ENCODE measurements at regions not wholly inside any gene's neighbourhood (a gene's known extent, or its start where the extent isn't known, plus 50 kb on each side); places are given as distances from the start of the nearest gene placed in this dataset.

- no peak overlapping the region for H3K27ac Mint-ChIP-seq
- H3K4me3 ChIP-seq (ENCODE audit: low read length) = no peak overlapping the region
- H3K36me3 Mint-ChIP-seq = no peaks in the 10 kb centered on the region
- H3K9me3 ChIP-seq (ENCODE audit: control insufficient read depth in 2 of 3, low read length in 3 of 3) = no peaks in the 10 kb centered on the region
- ChIA-PET CTCF (no interaction called here), POLR2A (no interaction called here)
- no peaks in the 10 kb centered on the region for H3K36me3 ChIP-seq (ENCODE audit: control insufficient read depth in 2 of 3, insufficient read depth in 3 of 3, low read length in 3 of 3)
- no peaks in the 10 kb centered on the region for H3K4me1 ChIP-seq (ENCODE audit: control insufficient read depth in 2 of 2, insufficient read depth in 2 of 2, low read length in 2 of 2)
- no peaks in the 10 kb centered on the region for H3K27me3 ChIP-seq (ENCODE audit: control insufficient read depth in 2 of 2, insufficient read depth in 2 of 2, low read length in 2 of 2)
- H3K27ac ChIP-seq (ENCODE audit: low read depth, low read length) = no peak overlapping the region
- intact Hi-C loops (cut with micrococcal nuclease) = no loop called here
- H3K27me3 Mint-ChIP-seq = peaks cover 0 to 13% (median 8%) of the 10 kb centered on the region in 5 donors
- ATAC-seq = no peak
- no peak overlapping the region for H3K4me3 Mint-ChIP-seq
- peaks cover 0 to 3% (median 0%) of the 10 kb centered on the region in 11 donors for H3K9me3 Mint-ChIP-seq
- DNase-seq = no peak
- no peaks in the 10 kb centered on the region for H3K4me1 Mint-ChIP-seq
Measured at GRCh38 chr9:2934241-2934650, 90.4 kb upstream of the PUM3 start.

- intact Hi-C loops (cut with micrococcal nuclease) = no loop called here
- ATAC-seq (no peak), DNase-seq (no peak)
- Histone ChIP-seq H3K4me1 (ENCODE audit: control insufficient read depth in 2 of 2, insufficient read depth in 2 of 2, low read length in 2 of 2) (no peaks in the 10 kb centered on the region), H3K36me3 (ENCODE audit: control insufficient read depth in 2 of 3, insufficient read depth in 3 of 3, low read length in 3 of 3) (no peaks in the 10 kb centered on the region), H3K27ac (ENCODE audit: low read depth, low read length) (no peak overlapping the region), H3K9me3 (ENCODE audit: control insufficient read depth in 2 of 3, low read length in 3 of 3) (no peaks in the 10 kb centered on the region), H3K4me3 (ENCODE audit: low read length) (no peak overlapping the region), H3K27me3 (ENCODE audit: control insufficient read depth in 2 of 2, insufficient read depth in 2 of 2, low read length in 2 of 2) (no peaks in the 10 kb centered on the region)
- Mint-ChIP-seq H3K27ac (no peak overlapping the region), H3K4me1 (no peaks in the 10 kb centered on the region), H3K4me3 (no peak overlapping the region), H3K9me3 (peaks cover 0 to 3% (median 0%) of the 10 kb centered on the region in 11 donors), H3K36me3 (no peaks in the 10 kb centered on the region), H3K27me3 (peaks cover 0 to 13% (median 5%) of the 10 kb centered on the region in 5 donors)
- CTCF ChIA-PET = no interaction called here
- POLR2A ChIA-PET = no interaction called here
Measured at GRCh38 chr9:2933165-2934095, 89.5 kb upstream of the PUM3 start.

GRCh38 chr9:2928411-2928810 lies 84.5 kb upstream of the PUM3 start:
- CTCF ChIA-PET = no interaction called here
- no peak overlapping the region for H3K4me3 ChIP-seq (ENCODE audit: low read length)
- no peaks in the 10 kb centered on the region for H3K4me1 ChIP-seq (ENCODE audit: control insufficient read depth in 2 of 2, insufficient read depth in 2 of 2, low read length in 2 of 2)
- POLR2A ChIA-PET = no interaction called here
- no peak overlapping the region for H3K27ac ChIP-seq (ENCODE audit: low read depth, low read length)
- H3K4me1 Mint-ChIP-seq = no peaks in the 10 kb centered on the region
- ATAC-seq = no peak
- intact Hi-C loops (cut with micrococcal nuclease) = no loop called here
- H3K36me3 ChIP-seq (ENCODE audit: control insufficient read depth in 2 of 3, insufficient read depth in 3 of 3, low read length in 3 of 3) = no peaks in the 10 kb centered on the region
- no peaks in the 10 kb centered on the region for H3K27me3 ChIP-seq (ENCODE audit: control insufficient read depth in 2 of 2, insufficient read depth in 2 of 2, low read length in 2 of 2)
- DNase-seq = no peak
- H3K9me3 ChIP-seq (ENCODE audit: control insufficient read depth in 2 of 3, low read length in 3 of 3) = no peaks in the 10 kb centered on the region
- peaks cover 0 to 14% (median 10%) of the 10 kb centered on the region in 5 donors for H3K27me3 Mint-ChIP-seq
- H3K36me3 Mint-ChIP-seq = no peaks in the 10 kb centered on the region
- H3K9me3 Mint-ChIP-seq = peaks cover 0 to 5% (median 2%) of the 10 kb centered on the region in 11 donors
- no peak overlapping the region for H3K27ac Mint-ChIP-seq
- H3K4me3 Mint-ChIP-seq = no peak overlapping the region

GRCh38 chr9:2925016-2925415 lies 81.1 kb upstream of the PUM3 start:
- Mint-ChIP-seq H3K36me3 (no peaks in the 10 kb centered on the region), H3K27me3 (peaks cover 0 to 22% (median 19%) of the 10 kb centered on the region in 5 donors), H3K9me3 (peaks cover 0 to 5% (median 3%) of the 10 kb centered on the region in 11 donors), H3K27ac (no peak overlapping the region), H3K4me3 (no peak overlapping the region), H3K4me1 (no peaks in the 10 kb centered on the region)
- H3K4me1 ChIP-seq (ENCODE audit: control insufficient read depth in 2 of 2, insufficient read depth in 2 of 2, low read length in 2 of 2) = no peaks in the 10 kb centered on the region
- ATAC-seq = no peak
- intact Hi-C loops (cut with micrococcal nuclease) = no loop called here
- POLR2A ChIA-PET = no interaction called here
- DNase-seq = no peak
- no peaks in the 10 kb centered on the region for H3K9me3 ChIP-seq (ENCODE audit: control insufficient read depth in 2 of 3, low read length in 3 of 3)
- no peak overlapping the region for H3K4me3 ChIP-seq (ENCODE audit: low read length)
- no peaks in the 10 kb centered on the region for H3K36me3 ChIP-seq (ENCODE audit: control insufficient read depth in 2 of 3, insufficient read depth in 3 of 3, low read length in 3 of 3)
- no peak overlapping the region for H3K27ac ChIP-seq (ENCODE audit: low read depth, low read length)
- CTCF ChIA-PET = no interaction called here
- no peaks in the 10 kb centered on the region for H3K27me3 ChIP-seq (ENCODE audit: control insufficient read depth in 2 of 2, insufficient read depth in 2 of 2, low read length in 2 of 2)

- no peak overlapping the region for H3K4me3 Mint-ChIP-seq
- peaks cover 0 to 5% (median 3%) of the 10 kb centered on the region in 11 donors for H3K9me3 Mint-ChIP-seq
- H3K36me3 Mint-ChIP-seq = no peaks in the 10 kb centered on the region
- ATAC-seq = no peak
- Histone ChIP-seq H3K4me1 (ENCODE audit: control insufficient read depth in 2 of 2, insufficient read depth in 2 of 2, low read length in 2 of 2) (no peaks in the 10 kb centered on the region), H3K27me3 (ENCODE audit: control insufficient read depth in 2 of 2, insufficient read depth in 2 of 2, low read length in 2 of 2) (no peaks in the 10 kb centered on the region), H3K9me3 (ENCODE audit: control insufficient read depth in 2 of 3, low read length in 3 of 3) (no peaks in the 10 kb centered on the region), H3K27ac (ENCODE audit: low read depth, low read length) (no peak overlapping the region), H3K4me3 (ENCODE audit: low read length) (no peak overlapping the region), H3K36me3 (ENCODE audit: control insufficient read depth in 2 of 3, insufficient read depth in 3 of 3, low read length in 3 of 3) (no peaks in the 10 kb centered on the region)
- intact Hi-C loops (cut with micrococcal nuclease) = no loop called here
- DNase-seq = no peak
- ChIA-PET CTCF (no interaction called here), POLR2A (no interaction called here)
- H3K4me1 Mint-ChIP-seq = no peaks in the 10 kb centered on the region
- H3K27me3 Mint-ChIP-seq = peaks cover 0 to 22% (median 19%) of the 10 kb centered on the region in 5 donors
- no peak overlapping the region for H3K27ac Mint-ChIP-seq
Measured at GRCh38 chr9:2924380-2924768, 80.5 kb upstream of the PUM3 start.

- no peak overlapping the region for H3K27ac ChIP-seq (ENCODE audit: low read depth, low read length)
- no peak overlapping the region for H3K4me3 ChIP-seq (ENCODE audit: low read length)
- Mint-ChIP-seq H3K27ac (no peak overlapping the region), H3K9me3 (peaks cover 0 to 5% (median 3%) of the 10 kb centered on the region in 11 donors), H3K36me3 (no peaks in the 10 kb centered on the region), H3K4me1 (no peaks in the 10 kb centered on the region), H3K27me3 (peaks cover 0 to 22% (median 17%) of the 10 kb centered on the region in 5 donors), H3K4me3 (no peak overlapping the region)
- no peaks in the 10 kb centered on the region for H3K9me3 ChIP-seq (ENCODE audit: control insufficient read depth in 2 of 3, low read length in 3 of 3)
- POLR2A ChIA-PET = no interaction called here
- H3K4me1 ChIP-seq (ENCODE audit: control insufficient read depth in 2 of 2, insufficient read depth in 2 of 2, low read length in 2 of 2) = no peaks in the 10 kb centered on the region
- intact Hi-C loops (cut with micrococcal nuclease) = no loop called here
- CTCF ChIA-PET = no interaction called here
- no peaks in the 10 kb centered on the region for H3K36me3 ChIP-seq (ENCODE audit: control insufficient read depth in 2 of 3, insufficient read depth in 3 of 3, low read length in 3 of 3)
- ATAC-seq (no peak), DNase-seq (no peak)
- no peaks in the 10 kb centered on the region for H3K27me3 ChIP-seq (ENCODE audit: control insufficient read depth in 2 of 2, insufficient read depth in 2 of 2, low read length in 2 of 2)
Measured at GRCh38 chr9:2923766-2924379, 80.0 kb upstream of the PUM3 start.

GRCh38 chr9:2919347-2919746 lies 75.5 kb upstream of the PUM3 start:
- ATAC-seq = no peak
- Mint-ChIP-seq H3K27me3 (peaks cover 0 to 11% (median 10%) of the 10 kb centered on the region in 5 donors), H3K4me1 (no peaks in the 10 kb centered on the region), H3K9me3 (peaks cover 0 to 3% (median 0%) of the 10 kb centered on the region in 11 donors), H3K27ac (no peak overlapping the region), H3K4me3 (no peak overlapping the region), H3K36me3 (no peaks in the 10 kb centered on the region)
- Histone ChIP-seq H3K4me1 (ENCODE audit: control insufficient read depth in 2 of 2, insufficient read depth in 2 of 2, low read length in 2 of 2) (no peaks in the 10 kb centered on the region), H3K9me3 (ENCODE audit: control insufficient read depth in 2 of 3, low read length in 3 of 3) (no peaks in the 10 kb centered on the region), H3K4me3 (ENCODE audit: low read length) (no peak overlapping the region), H3K27me3 (ENCODE audit: control insufficient read depth in 2 of 2, insufficient read depth in 2 of 2, low read length in 2 of 2) (no peaks in the 10 kb centered on the region), H3K27ac (ENCODE audit: low read depth, low read length) (no peak overlapping the region), H3K36me3 (ENCODE audit: control insufficient read depth in 2 of 3, insufficient read depth in 3 of 3, low read length in 3 of 3) (no peaks in the 10 kb centered on the region)
- intact Hi-C loops (cut with micrococcal nuclease) = no loop called here
- ChIA-PET CTCF (no interaction called here), POLR2A (no interaction called here)
- DNase-seq = no peak

Data from naive thymus-derived CD4-positive, alpha-beta T cell (primary cell).